Small intestine (tissue), 7 donors: ENCODE measurements at regions not wholly inside any gene's neighbourhood (a gene's known extent, or its start where the extent isn't known, plus 50 kb on each side); places are given as distances from the start of the nearest gene placed in this dataset.
"Not testable (repeated sequence)": the region's sequence is repeated elsewhere in the genome, so short reads cannot be mapped to it uniquely, and the experiment has no call there.

Experiments used
- DNase-seq, 2 donors: peaks; one replicate each; pipeline versions ENCODE4 v3.0.0 to v3.0.0-alpha.2; 2013
- FAIRE-seq: peaks from 2 replicates; lab custom pipeline; 2012; peaks lifted over from hg19 to GRCh38; lab: Jason Lieb, UNC
- H3K27ac ChIP-seq, 3 donors: one replicate each; pipeline ENCODE4 v1.5.1; 2013; ENCODE audit warnings: low read length in 2 of 3, mild to moderate bottlenecking in 2 of 3, control low read depth in 1 of 3, inconsistent platforms in 1 of 3, low read depth in 1 of 3, moderate library complexity in 1 of 3
- H3K27me3 ChIP-seq, 3 donors: one replicate each; pipeline ENCODE4 v1.6.1; 2013; ENCODE audit warnings: low read length in 3 of 3, inconsistent platforms in 1 of 3; ENCODE audit not compliant: control insufficient read depth in 3 of 3, insufficient read depth in 3 of 3
- H3K36me3 ChIP-seq, 3 donors: one replicate each; pipeline ENCODE4 v1.6.1; 2013; ENCODE audit warnings: low read length in 3 of 3, inconsistent platforms in 1 of 3, low read depth in 1 of 3, mild to moderate bottlenecking in 1 of 3, moderate library complexity in 1 of 3; ENCODE audit not compliant: control insufficient read depth in 3 of 3, insufficient read depth in 2 of 3
- H3K4me1 ChIP-seq, 3 donors: one replicate each; pipeline ENCODE4 v1.6.1; 2013; ENCODE audit warnings: low read length in 2 of 3, inconsistent platforms in 1 of 3, low read depth in 1 of 3, mild to moderate bottlenecking in 1 of 3, moderate library complexity in 1 of 3; ENCODE audit not compliant: control insufficient read depth in 3 of 3, insufficient read depth in 2 of 3
- H3K4me3 ChIP-seq, 3 donors: one replicate each; pipeline ENCODE4 v1.5.1; 2013; ENCODE audit warnings: low read length in 3 of 3, control low read depth in 1 of 3, inconsistent platforms in 1 of 3, low read depth in 1 of 3, mild to moderate bottlenecking in 1 of 3, moderate library complexity in 1 of 3
- H3K9me3 ChIP-seq, 2 donors: one replicate each; pipeline ENCODE4 v1.6.1; 2013; ENCODE audit warnings: low read depth in 1 of 2, low read length in 1 of 2; ENCODE audit not compliant: control insufficient read depth in 2 of 2, insufficient read depth in 1 of 2
- WGBS, 3 donors: extraction: QIAGEN DNeasy Blood & Tissue Kit; methylation state at CpG; one replicate each; pipeline ENCODE4 v1.1.7; 2013; 5-methylcytosine and 5-hydroxymethylcytosine counted together
- donor health status: healthy with polysubstance abuse.
- donor health status: control.
- donor health status: control.
- donor health status: Bipolar disorder and iron deficiency.
- donor health status: healthy.

- DNase-seq, result no peak
- Histone ChIP-seq H3K27ac (no peak overlapping the region), H3K36me3 (no peaks in the 10 kb centered on the region), H3K4me3 (no peak overlapping the region), H3K27me3 (peaks cover 0 to 17% (median 3%) of the 10 kb centered on the region in 3 donors), H3K4me1 (no peaks in the 10 kb centered on the region), H3K9me3 (peaks cover 0 to 1% of the 10 kb centered on the region in 2 donors)
- 90 to 94% (median 92%) methylated on average over 25 to 26 of the region's 26 CpGs for WGBS, 3 donors
- FAIRE-seq, result no peak
Observed at GRCh38 chrX:140092121-140092520, 126.8 kb upstream of the CXorf66 start.

GRCh38 chrX:140091125-140091886, 126.0 kb upstream of the CXorf66 start:
- FAIRE-seq (no peak), DNase-seq (peak; percentile 0 to 13)
- H3K36me3 ChIP-seq, result no peaks in the 10 kb centered on the region
- no peak overlapping the region for H3K27ac ChIP-seq
- H3K27me3 ChIP-seq, result peaks cover 0 to 17% (median 3%) of the 10 kb centered on the region in 3 donors
- peak overlapping the region in 1 of 3 donors; percentile 30 for H3K4me3 ChIP-seq
- peaks cover 0 to 1% of the 10 kb centered on the region in 2 donors for H3K9me3 ChIP-seq
- no peaks in the 10 kb centered on the region for H3K4me1 ChIP-seq
- WGBS, 3 donors, result 1 to 40% (median 20%) methylated on average over 26 to 88 of the region's 88 CpGs

- Histone ChIP-seq H3K27me3 (peaks cover 0 to 17% (median 3%) of the 10 kb centered on the region in 3 donors), H3K4me1 (no peaks in the 10 kb centered on the region), H3K27ac (no peak overlapping the region), H3K36me3 (no peaks in the 10 kb centered on the region), H3K9me3 (peaks cover 0 to 1% of the 10 kb centered on the region in 2 donors), H3K4me3 (no peak overlapping the region)
- DNase-seq (no peak), FAIRE-seq (no peak)
- WGBS, 3 donors, result 8 to 30% (median 11%) methylated on average over 15 of the region's 15 CpGs
Observed at GRCh38 chrX:140090800-140091124, 125.4 kb upstream of the CXorf66 start.

- H3K9me3 ChIP-seq, result peaks cover 0 to 1% of the 10 kb centered on the region in 2 donors
- H3K4me1 ChIP-seq, result no peaks in the 10 kb centered on the region
- no peak overlapping the region for H3K4me3 ChIP-seq
- DNase-seq, result no peak
- WGBS, 3 donors, result 50 to 88% (median 55%) methylated on average over 2 of the region's 2 CpGs
- H3K27ac ChIP-seq, result no peak overlapping the region
- H3K27me3 ChIP-seq, result peaks cover 0 to 17% (median 3%) of the 10 kb centered on the region in 3 donors
- FAIRE-seq, result no peak
- no peaks in the 10 kb centered on the region for H3K36me3 ChIP-seq
Observed at GRCh38 chrX:140088438-140088837, 123.1 kb upstream of the CXorf66 start.

GRCh38 chrX:140087875-140088274, 122.6 kb upstream of the CXorf66 start:
- H3K4me3 ChIP-seq, result no peak overlapping the region
- H3K27me3 ChIP-seq, result peaks cover 0 to 17% (median 3%) of the 10 kb centered on the region in 3 donors
- FAIRE-seq (no peak), DNase-seq (peak in 1 of 2 donors; percentile 0)
- H3K36me3 ChIP-seq, result no peaks in the 10 kb centered on the region
- no peaks in the 10 kb centered on the region for H3K4me1 ChIP-seq
- H3K27ac ChIP-seq, result no peak overlapping the region
- WGBS, 3 donors, result 31 to 44% (median 40%) methylated on average over 4 of the region's 4 CpGs
- H3K9me3 ChIP-seq, result peaks cover 0 to 1% of the 10 kb centered on the region in 2 donors

DNA sequence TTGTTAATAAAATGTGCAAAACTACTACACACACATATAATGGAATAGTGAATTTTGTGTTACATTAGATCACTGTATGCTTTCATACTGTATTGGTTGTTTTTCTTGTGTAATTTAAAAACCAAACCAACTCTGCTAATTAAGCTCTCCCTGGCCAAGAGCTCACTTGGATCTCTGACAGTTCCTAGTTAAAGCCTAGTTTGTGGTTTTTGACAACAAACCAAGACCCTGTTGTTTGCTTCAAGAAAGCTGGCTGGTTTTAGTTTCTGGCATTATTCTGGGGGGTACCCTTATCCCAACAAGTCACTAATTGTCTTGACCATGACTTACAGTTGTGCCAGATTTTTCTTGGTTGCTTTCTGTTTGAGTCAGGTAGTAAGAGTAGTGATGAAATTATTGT, 121.4 kb upstream of the CXorf66 start:
- Histone ChIP-seq H3K27ac (no peak overlapping the region), H3K36me3 (no peaks in the 10 kb centered on the region), H3K4me3 (no peak overlapping the region), H3K9me3 (peaks cover 0 to 1% of the 10 kb centered on the region in 2 donors), H3K27me3 (peaks cover 0 to 10% (median 3%) of the 10 kb centered on the region in 3 donors), H3K4me1 (no peaks in the 10 kb centered on the region)
- no peak for DNase-seq
- FAIRE-seq, result no peak

DNA sequence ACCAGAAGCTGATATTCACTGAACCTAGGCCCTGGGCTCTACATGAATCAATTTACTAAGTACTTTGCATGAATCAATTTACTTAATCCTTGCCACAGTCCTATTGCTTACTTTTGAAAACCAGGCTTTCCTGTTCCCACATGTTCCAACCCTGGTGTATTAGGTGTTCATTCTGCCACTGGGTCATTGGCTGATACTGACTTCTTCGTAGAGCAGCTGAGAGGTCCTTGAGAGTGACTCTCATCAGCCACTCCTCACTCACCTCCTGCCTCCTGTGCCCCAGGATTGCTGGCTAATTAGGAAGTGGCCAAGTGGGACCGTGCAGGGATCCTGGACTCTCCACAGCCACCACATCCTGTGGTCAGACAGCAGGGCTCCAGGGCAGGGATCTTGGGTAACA, 109.5 kb upstream of the CXorf66 start:
- no CpG with 5 or more reads among the region's 2 CpGs for WGBS, 3 donors

DNA sequence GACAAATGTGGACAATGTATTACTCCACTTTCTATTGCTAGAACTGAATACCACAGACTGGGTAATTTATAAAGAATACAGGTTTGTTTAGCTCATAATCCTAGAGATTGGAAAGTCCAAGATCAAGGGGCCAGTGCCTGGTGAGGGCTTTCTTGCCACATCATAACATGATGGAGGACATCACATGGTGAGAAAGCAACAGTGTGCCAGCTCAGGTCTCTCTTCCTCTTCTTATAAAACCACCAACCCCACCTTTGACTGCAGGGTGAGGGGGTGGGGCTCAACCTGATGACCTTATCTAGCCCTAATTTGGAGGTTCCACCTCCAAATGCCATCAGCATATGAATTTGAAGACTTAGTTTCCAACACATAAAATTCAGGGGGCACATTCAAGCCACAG, 105.7 kb upstream of the CXorf66 start:
- DNase-seq (no peak), FAIRE-seq (no peak)
- Histone ChIP-seq H3K27me3 (no peaks in the 10 kb centered on the region), H3K36me3 (no peaks in the 10 kb centered on the region), H3K27ac (no peak overlapping the region), H3K9me3 (no peaks in the 10 kb centered on the region), H3K4me3 (no peak overlapping the region), H3K4me1 (no peaks in the 10 kb centered on the region)

More for the DNA sequence above, 109.5 kb upstream of the CXorf66 start:
- H3K4me3 ChIP-seq, H3K36me3 ChIP-seq, H3K27me3 ChIP-seq, H3K27ac ChIP-seq, FAIRE-seq, H3K9me3 ChIP-seq, H3K4me1 ChIP-seq, DNase-seq: not testable (repeated sequence)
